Vagina (tissue), 2 donors: ENCODE measurements at regions not wholly inside any gene's neighbourhood (a gene's known extent, or its start where the extent isn't known, plus 50 kb on each side); places are given as distances from the start of the nearest gene placed in this dataset.

Source experiments
- DNase-seq, 2 donors: peaks; one replicate each; pipeline ENCODE4 v3.0.0-alpha.2; 2017; ENCODE audit errors: extremely low spot score in 2 of 2
- H3K27ac ChIP-seq: fragments of 200-600 bp; sonication (generic); one replicate; pipeline ENCODE4 v1.5.1; 2019
- H3K27me3 ChIP-seq: fragments of 200-600 bp; sonication (generic); one replicate; pipeline ENCODE4 v1.5.1; 2019
- H3K36me3 ChIP-seq, 2 donors: fragments of 200-600 bp; sonication (generic); one replicate each; pipeline ENCODE4 v1.5.1; 2017 to 2019
- H3K4me1 ChIP-seq: fragments of 200-600 bp; sonication (generic); one replicate; pipeline ENCODE4 v1.5.1; 2019
- H3K4me3 ChIP-seq, 2 donors: fragments of 200-600 bp; sonication (generic); 1 replicate in 1 of 2; 2 replicates in 1 of 2; pipeline ENCODE4 v1.5.1; 2016 to 2019
- H3K9me3 ChIP-seq: fragments of 200-600 bp; sonication (generic); one replicate; pipeline ENCODE4 v1.5.1; 2019
- POLR2A ChIP-seq, 2 donors: fragments of 450-650 bp; IDR thresholded peaks; one replicate each; pipeline ENCODE4 v1.6.1; 2017; ENCODE audit warnings: antibody characterized with exemption in 2 of 2, mild to moderate bottlenecking in 2 of 2, moderate library complexity in 2 of 2
- POLR2AphosphoS5 ChIP-seq, 2 donors: sonication (generic); formaldehyde crosslinking; IDR thresholded peaks; one replicate each; pipeline ENCODE4 v1.9.0; 2017; ENCODE audit warnings: antibody characterized with exemption in 2 of 2, mild to moderate bottlenecking in 2 of 2, low read depth in 1 of 2; ENCODE audit not compliant: insufficient read depth in 1 of 2
- intact Hi-C: fragments of 100-400 bp; cut with DNase I; formaldehyde crosslinking; loops from one replicate; pipeline ENCODE4 v1.15.1; 2023
- TF ChIP-seq, protein P1 (sequence below), 3 experiments: fragments of 450-650 bp in 2 of 3; fragments of 200-600 bp in 1 of 3; sonication (generic) in 1 of 3; IDR thresholded peaks; one replicate each; pipeline ENCODE4 v1.5.1; 2017 to 2019; ENCODE audit warnings: antibody characterized with exemption in 3 of 3, mild to moderate bottlenecking in 2 of 3, moderate library complexity in 2 of 3

DNA sequence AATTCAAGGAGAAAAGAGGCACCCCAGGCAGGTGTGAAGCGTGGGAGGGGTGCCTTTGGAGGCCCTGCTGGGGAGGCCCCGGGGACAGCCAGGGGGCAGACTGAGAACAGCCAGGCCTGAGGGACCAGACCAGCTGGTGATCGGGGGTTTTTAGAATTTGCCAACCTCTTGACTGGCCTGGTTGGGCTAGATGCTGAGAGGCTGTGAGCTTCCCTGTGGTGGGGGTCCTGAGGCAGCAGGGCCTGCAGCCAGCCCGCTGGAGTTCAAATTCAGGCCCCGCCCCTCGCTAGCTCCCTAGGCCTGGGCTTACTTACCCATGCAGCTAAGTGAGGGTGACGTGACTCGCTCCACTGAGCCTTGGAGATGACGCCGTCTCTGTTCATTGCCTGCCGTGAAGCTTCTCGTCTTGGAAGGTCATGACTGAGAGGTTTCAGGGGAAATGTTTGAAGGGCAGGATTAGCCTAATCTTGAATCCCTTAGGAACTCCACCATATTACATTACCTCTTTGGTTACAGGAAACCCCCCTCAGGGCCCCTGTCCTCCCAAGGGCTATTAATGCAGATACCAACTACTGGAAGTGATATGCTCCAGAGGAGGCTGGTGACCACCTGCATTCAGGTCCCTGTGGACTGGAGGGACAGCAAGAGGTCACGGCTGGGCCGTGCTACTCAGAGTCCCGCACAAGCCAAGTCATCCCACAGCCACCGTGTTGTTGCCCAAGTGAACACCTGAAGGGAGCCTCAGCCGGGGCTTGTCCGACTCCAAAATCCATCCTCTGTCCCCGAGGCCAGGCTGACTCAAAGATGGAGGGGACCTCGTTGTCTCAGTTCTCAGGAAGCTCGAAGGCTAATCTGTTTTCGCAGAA, 73.9 kb upstream of the DUSP22 start:
- no peak overlapping the region for H3K4me3 ChIP-seq
- DNase-seq: no peak
- intact Hi-C loops: no loop called here
- H3K27ac ChIP-seq: no peak overlapping the region
- TF ChIP-seq, protein P1, sequence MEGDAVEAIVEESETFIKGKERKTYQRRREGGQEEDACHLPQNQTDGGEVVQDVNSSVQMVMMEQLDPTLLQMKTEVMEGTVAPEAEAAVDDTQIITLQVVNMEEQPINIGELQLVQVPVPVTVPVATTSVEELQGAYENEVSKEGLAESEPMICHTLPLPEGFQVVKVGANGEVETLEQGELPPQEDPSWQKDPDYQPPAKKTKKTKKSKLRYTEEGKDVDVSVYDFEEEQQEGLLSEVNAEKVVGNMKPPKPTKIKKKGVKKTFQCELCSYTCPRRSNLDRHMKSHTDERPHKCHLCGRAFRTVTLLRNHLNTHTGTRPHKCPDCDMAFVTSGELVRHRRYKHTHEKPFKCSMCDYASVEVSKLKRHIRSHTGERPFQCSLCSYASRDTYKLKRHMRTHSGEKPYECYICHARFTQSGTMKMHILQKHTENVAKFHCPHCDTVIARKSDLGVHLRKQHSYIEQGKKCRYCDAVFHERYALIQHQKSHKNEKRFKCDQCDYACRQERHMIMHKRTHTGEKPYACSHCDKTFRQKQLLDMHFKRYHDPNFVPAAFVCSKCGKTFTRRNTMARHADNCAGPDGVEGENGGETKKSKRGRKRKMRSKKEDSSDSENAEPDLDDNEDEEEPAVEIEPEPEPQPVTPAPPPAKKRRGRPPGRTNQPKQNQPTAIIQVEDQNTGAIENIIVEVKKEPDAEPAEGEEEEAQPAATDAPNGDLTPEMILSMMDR (IDR thresholded peaks at IDR 0.05): no peak
- TF ChIP-seq POLR2AphosphoS5 (IDR thresholded peaks at IDR 0.05; ENCODE audit: insufficient read depth in 1 of 2, low read depth in 1 of 2) (no peak), POLR2A (IDR thresholded peaks at IDR 0.05) (no peak)
- H3K27me3 ChIP-seq: no peaks in the 10 kb centered on the region
- no peaks in the 10 kb centered on the region for H3K9me3 ChIP-seq
- no peaks in the 10 kb centered on the region for H3K4me1 ChIP-seq
- no peaks in the 10 kb centered on the region for H3K36me3 ChIP-seq

DNA sequence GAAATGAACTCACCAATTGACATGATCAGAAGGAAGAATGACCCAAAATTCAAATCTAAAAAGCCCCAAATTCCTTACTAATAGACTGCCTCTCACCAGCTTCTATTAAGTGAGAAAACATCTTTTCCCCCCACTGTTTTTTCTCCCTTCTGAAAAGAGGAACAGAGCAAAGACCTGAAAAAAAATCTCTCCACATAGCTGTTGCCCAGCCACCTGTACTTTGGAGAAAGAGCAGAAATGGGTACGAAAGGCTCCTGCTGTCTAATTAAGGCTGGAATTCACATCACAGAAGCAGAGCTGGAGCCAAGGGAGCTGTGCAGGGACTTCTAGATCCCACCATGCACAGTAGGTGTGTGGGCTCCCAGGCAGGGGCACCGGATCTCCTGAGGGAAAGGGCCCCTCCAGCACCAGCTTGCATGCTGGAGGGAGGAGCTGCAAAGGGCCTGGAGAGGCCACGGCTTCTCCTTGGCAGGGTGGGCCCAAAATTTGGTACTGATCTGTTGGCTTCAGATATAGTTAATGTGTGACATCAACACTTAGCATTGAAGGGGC, 73.2 kb upstream of the DUSP22 start:
- Histone ChIP-seq H3K27me3 (no peaks in the 10 kb centered on the region), H3K9me3 (no peaks in the 10 kb centered on the region), H3K4me3 (no peak overlapping the region), H3K36me3 (no peaks in the 10 kb centered on the region), H3K27ac (no peak overlapping the region), H3K4me1 (no peaks in the 10 kb centered on the region)
- DNase-seq: no peak
- intact Hi-C loops: no loop called here
- TF ChIP-seq POLR2A (IDR thresholded peaks at IDR 0.05): no peak
- TF ChIP-seq, protein P1 (IDR thresholded peaks at IDR 0.05): no peak
- no peak for TF ChIP-seq POLR2AphosphoS5 (IDR thresholded peaks at IDR 0.05; ENCODE audit: insufficient read depth in 1 of 2, low read depth in 1 of 2)

DNA sequence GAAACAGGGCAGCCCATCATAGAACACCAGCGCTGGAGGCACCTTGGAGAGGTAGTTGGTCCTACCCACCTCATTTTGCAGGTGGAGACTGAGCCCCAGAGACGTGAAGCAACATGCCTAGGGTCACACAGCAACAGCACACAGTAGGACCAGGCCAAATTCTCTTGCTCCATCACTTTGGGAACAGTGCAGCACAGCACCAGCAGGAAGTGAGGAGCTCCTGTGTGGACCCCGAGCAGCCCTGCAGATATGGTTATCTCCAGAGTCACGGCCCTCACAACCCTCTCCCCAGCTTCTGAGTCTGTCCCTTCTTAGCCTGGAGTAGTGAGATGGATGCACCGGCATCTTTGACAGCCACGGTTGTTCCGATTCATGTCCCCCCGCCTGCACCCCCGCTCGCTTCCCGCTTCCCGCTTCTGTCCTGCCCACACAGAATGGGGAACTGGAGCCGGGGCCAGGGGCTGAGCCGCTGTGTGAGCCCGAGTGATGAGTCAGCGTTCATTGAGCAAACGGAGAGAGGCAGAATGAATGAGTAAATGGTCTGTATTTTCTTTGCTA, 72.6 kb upstream of the DUSP22 start:
- intact Hi-C loops: no loop called here
- no peak overlapping the region for H3K27ac ChIP-seq
- TF ChIP-seq POLR2AphosphoS5 (IDR thresholded peaks at IDR 0.05; ENCODE audit: insufficient read depth in 1 of 2, low read depth in 1 of 2): no peak
- TF ChIP-seq, protein P1 (IDR thresholded peaks at IDR 0.05): no peak
- TF ChIP-seq POLR2A (IDR thresholded peaks at IDR 0.05): no peak

DNA sequence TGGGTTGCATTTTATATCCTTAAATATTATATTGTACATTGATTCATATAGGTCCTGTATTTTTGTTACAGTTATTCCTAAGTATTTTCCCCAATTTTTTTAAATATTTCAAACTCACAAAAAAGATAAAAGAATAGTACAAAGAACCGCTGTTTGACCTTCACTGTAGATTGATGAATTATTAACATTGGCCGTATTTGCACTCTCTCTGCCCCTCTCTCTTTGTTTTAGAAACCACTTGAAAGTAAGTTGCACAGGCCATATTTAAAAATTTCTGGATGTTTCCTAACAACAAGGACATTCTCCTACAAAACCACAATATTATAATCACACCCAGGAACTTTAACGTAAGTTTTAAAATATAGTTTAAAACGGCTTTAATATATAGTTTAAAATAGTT, 72.0 kb upstream of the DUSP22 start:
- Histone ChIP-seq H3K9me3 (no peaks in the 10 kb centered on the region), H3K36me3 (no peaks in the 10 kb centered on the region), H3K27me3 (no peaks in the 10 kb centered on the region), H3K4me1 (peaks cover 3% of the 10 kb centered on the region), H3K4me3 (no peak overlapping the region), H3K27ac (no peak overlapping the region)
- TF ChIP-seq POLR2AphosphoS5 (IDR thresholded peaks at IDR 0.05; ENCODE audit: insufficient read depth in 1 of 2, low read depth in 1 of 2) (no peak), POLR2A (IDR thresholded peaks at IDR 0.05) (no peak)
- TF ChIP-seq, protein P1 (IDR thresholded peaks at IDR 0.05): no peak
- DNase-seq: no peak
- intact Hi-C loops: no loop called here

More for the DNA sequence above, 72.6 kb upstream of the DUSP22 start:
- H3K9me3 ChIP-seq: no peaks in the 10 kb centered on the region
- no peak for DNase-seq
- no peaks in the 10 kb centered on the region for H3K36me3 ChIP-seq
- no peak overlapping the region for H3K4me3 ChIP-seq
- no peaks in the 10 kb centered on the region for H3K27me3 ChIP-seq
- no peaks in the 10 kb centered on the region for H3K4me1 ChIP-seq
